OCI-LY3 (cell line): ENCODE measurements at regions not wholly inside any gene's neighbourhood (a gene's known extent, or its start where the extent isn't known, plus 50 kb on each side); places are given as distances from the start of the nearest gene placed in this dataset.

Experiments used
- EZH2phosphoT487 ChIP-seq: fragments of 200-600 bp; shearing (Covaris generic); IDR thresholded peaks from 2 replicates; pipeline ENCODE4 v1.6.1; 2018; ENCODE audit warnings: antibody characterized with exemption, mixed run types, low read depth
- TF ChIP-seq, protein P1 (sequence below): fragments of 200-600, 300-600 bp; sonication (generic); IDR thresholded peaks from 2 replicates; pipeline ENCODE4 v1.5.1; 2014; ENCODE audit warnings: antibody characterized with exemption, low read length, low read depth

DNA sequence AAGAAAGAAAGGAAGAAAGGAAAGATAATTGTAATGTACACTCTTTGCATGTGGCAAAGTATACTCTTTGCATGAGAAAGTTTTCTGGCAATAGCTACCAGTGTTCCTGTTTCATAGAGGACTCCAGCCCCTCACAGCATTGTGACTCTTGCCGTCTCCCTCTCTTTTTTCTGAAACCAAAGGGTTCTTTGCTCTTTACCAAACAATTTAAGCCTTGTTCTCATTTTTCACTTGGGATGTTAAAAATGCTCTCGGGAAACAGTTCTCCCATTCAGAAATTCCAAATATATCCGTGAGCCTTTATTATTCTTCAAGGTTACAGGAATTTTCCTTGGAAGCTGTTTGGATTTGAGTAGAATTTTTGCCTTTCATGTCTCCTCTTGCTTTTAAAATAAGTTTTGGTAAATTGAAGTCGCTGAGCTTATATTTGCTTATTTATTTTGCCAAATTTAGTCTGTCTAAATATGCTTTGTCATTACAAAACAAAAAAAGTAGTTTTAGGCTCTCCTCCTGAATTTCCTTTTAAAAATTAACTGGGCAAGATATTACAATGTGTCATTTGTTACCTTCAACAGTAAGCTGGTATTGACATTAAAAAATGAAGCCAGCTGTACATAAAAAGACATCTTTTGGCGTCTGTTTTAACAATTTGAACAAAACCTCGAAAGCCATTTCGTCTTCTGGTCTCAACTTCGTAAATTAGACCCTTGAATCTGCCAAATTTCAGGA lies 103.8 kb upstream of the ARMC2 start:
- TF ChIP-seq, protein P1, sequence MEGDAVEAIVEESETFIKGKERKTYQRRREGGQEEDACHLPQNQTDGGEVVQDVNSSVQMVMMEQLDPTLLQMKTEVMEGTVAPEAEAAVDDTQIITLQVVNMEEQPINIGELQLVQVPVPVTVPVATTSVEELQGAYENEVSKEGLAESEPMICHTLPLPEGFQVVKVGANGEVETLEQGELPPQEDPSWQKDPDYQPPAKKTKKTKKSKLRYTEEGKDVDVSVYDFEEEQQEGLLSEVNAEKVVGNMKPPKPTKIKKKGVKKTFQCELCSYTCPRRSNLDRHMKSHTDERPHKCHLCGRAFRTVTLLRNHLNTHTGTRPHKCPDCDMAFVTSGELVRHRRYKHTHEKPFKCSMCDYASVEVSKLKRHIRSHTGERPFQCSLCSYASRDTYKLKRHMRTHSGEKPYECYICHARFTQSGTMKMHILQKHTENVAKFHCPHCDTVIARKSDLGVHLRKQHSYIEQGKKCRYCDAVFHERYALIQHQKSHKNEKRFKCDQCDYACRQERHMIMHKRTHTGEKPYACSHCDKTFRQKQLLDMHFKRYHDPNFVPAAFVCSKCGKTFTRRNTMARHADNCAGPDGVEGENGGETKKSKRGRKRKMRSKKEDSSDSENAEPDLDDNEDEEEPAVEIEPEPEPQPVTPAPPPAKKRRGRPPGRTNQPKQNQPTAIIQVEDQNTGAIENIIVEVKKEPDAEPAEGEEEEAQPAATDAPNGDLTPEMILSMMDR = no peak
- TF ChIP-seq EZH2phosphoT487 = no peak
